ENCODE measurements at regions not wholly inside any gene's neighbourhood (a gene's known extent, or its start where the extent isn't known, plus 50 kb on each side); places are given as distances from the start of the nearest gene placed in this dataset.

DNA sequence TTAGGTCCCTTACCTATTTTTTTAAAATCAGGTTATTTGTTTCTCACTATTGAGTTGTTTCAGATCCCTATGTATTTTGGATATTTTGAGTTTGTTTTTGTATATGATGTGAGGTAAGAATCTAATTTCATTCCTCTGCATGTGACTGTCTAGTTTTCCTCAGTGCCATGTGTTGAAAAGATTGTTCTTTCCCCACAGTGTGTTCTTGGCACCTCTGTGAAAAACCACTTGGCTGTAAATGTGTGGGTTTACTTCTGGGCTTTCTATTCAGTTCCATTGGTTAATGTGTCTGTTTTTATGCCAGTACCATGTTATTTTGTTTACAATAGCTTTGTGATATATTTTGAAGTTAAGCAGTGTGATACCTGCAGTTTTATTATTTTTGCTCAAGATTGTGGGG is 1516.4 kb downstream of the AACS start:
- H3K4me3 Mint-ChIP-seq = no peak overlapping the region
- no peak overlapping the region for H3K27ac Mint-ChIP-seq

DNA sequence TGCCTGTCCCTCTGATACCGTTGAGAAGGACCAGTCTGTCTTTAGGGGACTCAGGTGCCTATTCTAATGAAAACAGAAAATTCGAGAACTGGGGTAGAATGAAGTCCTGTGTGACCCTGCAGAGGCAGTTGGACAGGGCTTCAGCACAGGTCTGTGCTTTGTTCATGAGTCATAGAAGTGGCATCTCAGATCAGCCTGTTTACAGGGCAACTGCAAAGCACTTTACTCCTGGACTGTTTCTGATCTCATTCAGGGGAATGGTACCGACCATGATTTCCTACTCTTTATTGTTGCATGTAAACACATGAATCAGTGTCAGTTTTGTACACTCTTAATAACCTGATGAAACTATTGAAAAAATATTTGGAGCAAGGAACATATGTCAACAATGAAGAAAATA is 1517.0 kb downstream of the AACS start:
- Mint-ChIP-seq H3K36me3 (no peaks in the 10 kb centered on the region), H3K27ac (no peak overlapping the region), H3K4me3 (no peak overlapping the region), H3K27me3 (ENCODE audit: low read depth) (no peaks in the 10 kb centered on the region), H3K9me3 (no peaks in the 10 kb centered on the region), H3K4me1 (no peaks in the 10 kb centered on the region)
- TF ChIP-seq, protein P1, sequence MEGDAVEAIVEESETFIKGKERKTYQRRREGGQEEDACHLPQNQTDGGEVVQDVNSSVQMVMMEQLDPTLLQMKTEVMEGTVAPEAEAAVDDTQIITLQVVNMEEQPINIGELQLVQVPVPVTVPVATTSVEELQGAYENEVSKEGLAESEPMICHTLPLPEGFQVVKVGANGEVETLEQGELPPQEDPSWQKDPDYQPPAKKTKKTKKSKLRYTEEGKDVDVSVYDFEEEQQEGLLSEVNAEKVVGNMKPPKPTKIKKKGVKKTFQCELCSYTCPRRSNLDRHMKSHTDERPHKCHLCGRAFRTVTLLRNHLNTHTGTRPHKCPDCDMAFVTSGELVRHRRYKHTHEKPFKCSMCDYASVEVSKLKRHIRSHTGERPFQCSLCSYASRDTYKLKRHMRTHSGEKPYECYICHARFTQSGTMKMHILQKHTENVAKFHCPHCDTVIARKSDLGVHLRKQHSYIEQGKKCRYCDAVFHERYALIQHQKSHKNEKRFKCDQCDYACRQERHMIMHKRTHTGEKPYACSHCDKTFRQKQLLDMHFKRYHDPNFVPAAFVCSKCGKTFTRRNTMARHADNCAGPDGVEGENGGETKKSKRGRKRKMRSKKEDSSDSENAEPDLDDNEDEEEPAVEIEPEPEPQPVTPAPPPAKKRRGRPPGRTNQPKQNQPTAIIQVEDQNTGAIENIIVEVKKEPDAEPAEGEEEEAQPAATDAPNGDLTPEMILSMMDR (IDR thresholded peaks at IDR 0.05; ENCODE audit: unreplicated experiment) = no peak
- no peak for DNase-seq (ENCODE audit: low spot score in 2 of 2, unreplicated experiment in 2 of 2)

More for the DNA sequence above, 1516.4 kb downstream of the AACS start:
- TF ChIP-seq, protein P1 (IDR thresholded peaks at IDR 0.05; ENCODE audit: unreplicated experiment) = no peak
- Mint-ChIP-seq H3K27me3 (ENCODE audit: low read depth) (peaks cover 1% of the 10 kb centered on the region), H3K9me3 (no peaks in the 10 kb centered on the region), H3K36me3 (no peaks in the 10 kb centered on the region), H3K4me1 (no peaks in the 10 kb centered on the region)
- no peak for DNase-seq (ENCODE audit: low spot score in 2 of 2, unreplicated experiment in 2 of 2)

DNA sequence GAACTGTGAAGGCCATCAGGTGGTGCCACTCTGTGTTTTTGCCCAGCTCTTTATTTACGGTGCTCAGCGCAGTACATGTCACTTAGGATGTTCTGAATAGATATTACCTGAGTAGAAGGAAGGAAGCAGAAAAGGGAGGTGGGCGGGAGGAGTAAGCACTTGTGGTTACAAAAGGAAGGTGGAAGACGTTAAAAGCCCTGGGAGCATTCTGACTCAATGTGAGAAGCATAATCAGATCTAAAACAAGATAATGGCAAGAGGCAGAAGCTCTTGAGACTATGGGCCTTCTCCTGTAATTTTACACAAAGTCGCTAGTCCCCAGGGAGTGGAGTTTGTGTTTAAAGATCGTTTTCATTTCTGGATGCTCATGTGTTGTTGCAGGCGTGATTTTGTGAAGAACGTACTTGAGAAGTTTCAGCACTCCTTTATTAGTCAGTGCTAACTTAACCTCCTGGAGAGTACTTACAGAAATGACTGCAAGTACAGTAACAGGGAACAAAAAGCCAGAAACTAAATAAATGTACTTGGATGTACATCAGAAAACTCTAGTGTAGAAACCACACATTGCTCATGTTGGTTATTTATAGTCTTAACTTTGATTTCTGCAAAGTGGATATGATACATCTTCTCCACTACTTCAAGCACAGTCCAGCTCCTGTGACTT is 1523.5 kb downstream of the AACS start:
- TF ChIP-seq, protein P1 (IDR thresholded peaks at IDR 0.05; ENCODE audit: unreplicated experiment) = no peak
- no peak overlapping the region for H3K27ac Mint-ChIP-seq
- no peak overlapping the region for H3K4me3 Mint-ChIP-seq
- H3K4me1 Mint-ChIP-seq = no peaks in the 10 kb centered on the region
- DNase-seq (ENCODE audit: low spot score in 2 of 2, unreplicated experiment in 2 of 2) = no peak
- H3K9me3 Mint-ChIP-seq = no peaks in the 10 kb centered on the region
- no peaks in the 10 kb centered on the region for H3K36me3 Mint-ChIP-seq
- H3K27me3 Mint-ChIP-seq (ENCODE audit: low read depth) = no peaks in the 10 kb centered on the region

DNA sequence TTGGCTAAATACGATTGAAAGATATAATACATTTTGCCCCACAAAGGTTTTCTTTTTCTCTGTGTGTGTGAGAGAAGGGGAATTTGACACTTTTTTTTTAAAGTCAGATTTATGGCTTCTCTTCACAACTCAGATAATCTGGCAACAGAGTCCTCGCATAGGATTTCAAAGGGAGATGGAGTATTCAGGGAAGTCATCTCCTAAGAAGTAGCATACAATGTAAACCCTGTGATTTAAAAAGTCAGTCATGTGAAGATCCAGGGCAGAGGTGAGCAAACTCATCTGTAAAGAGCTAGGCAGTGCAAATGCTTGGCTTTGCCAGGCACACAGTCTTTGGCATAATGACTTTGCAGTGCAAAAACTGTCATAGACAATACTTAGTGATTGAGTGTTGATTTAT is 1526.3 kb downstream of the AACS start:
- Mint-ChIP-seq H3K36me3 (no peaks in the 10 kb centered on the region), H3K4me3 (no peak overlapping the region), H3K27me3 (ENCODE audit: low read depth) (no peaks in the 10 kb centered on the region), H3K9me3 (no peaks in the 10 kb centered on the region), H3K4me1 (no peaks in the 10 kb centered on the region), H3K27ac (no peak overlapping the region)
- no peak for DNase-seq (ENCODE audit: low spot score in 2 of 2, unreplicated experiment in 2 of 2)
- TF ChIP-seq, protein P1 (IDR thresholded peaks at IDR 0.05; ENCODE audit: unreplicated experiment) = no peak

DNA sequence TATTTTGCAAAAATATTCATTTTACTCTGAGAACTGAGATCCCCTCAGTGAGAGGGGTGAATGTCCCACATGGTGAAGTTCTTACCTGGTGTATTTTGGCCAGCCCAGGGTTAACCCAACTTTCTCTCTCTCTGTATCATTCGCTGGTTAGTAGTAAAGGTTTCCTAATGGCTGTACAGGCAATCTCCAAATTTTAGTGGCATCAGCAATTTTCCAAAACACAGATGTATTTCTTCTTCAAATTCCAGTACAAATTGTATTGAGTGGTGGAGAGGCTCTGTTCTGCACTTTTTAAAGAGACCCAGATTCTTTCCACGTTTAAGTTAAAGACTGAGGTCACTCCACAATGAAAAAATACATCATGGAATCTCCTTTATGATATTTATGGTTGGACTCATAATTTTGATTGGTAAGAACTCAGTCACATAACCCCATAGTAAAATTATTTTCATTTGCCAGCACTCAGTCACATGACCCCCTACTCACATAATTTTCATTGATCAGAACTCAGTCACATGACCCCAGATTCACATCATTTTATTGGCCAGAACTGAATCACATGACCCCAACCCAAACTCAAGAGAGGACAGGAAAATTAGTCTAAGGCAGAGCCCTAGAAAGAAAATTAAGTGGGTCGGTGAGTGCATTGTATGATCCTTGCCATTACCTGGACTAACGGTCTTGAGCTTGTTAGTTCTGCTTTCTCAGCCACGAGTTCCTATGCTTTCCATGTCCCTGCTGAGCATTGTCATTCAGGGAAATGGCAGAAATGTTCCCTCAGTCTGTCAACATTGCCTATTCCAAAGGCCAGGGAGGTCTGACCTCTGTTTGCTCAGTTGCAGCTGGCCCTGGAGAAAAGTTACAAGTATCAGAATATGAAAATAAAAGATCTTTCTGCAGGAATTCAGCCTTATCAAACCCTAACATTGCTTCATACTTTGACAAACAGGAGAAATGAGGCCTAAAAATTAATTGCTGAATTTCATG is 1536.2 kb downstream of the AACS start:
- TF ChIP-seq, protein P1 (IDR thresholded peaks at IDR 0.05; ENCODE audit: unreplicated experiment) = no peak
- Mint-ChIP-seq H3K4me1 (no peaks in the 10 kb centered on the region), H3K9me3 (no peaks in the 10 kb centered on the region), H3K36me3 (no peaks in the 10 kb centered on the region), H3K27ac (no peak overlapping the region), H3K4me3 (no peak overlapping the region), H3K27me3 (ENCODE audit: low read depth) (no peaks in the 10 kb centered on the region)
- no peak for DNase-seq (ENCODE audit: low spot score in 2 of 2, unreplicated experiment in 2 of 2)

Measured in mesothelial cell of epicardium (in vitro differentiated cells).